WTC11 (cell line): ENCODE measurements at regions not wholly inside any gene's neighbourhood (a gene's known extent, or its start where the extent isn't known, plus 50 kb on each side); places are given as distances from the start of the nearest gene placed in this dataset.

ENCODE experiments used
- ATAC-seq: fragments of 200-7000 bp; cut with Tn5 transposase; 2 replicates; pipeline ENCODE4 v1.10.0; 2021; ENCODE audit warnings: mild to moderate bottlenecking, moderate library complexity
- CTCF ChIA-PET: fragments of 300-600 bp; sonication (Branson Sonifier 250); formaldehyde crosslinking; loops from one replicate; lab custom pipeline; 2021; ENCODE audit warnings: antibody characterized with exemption; lab: Charles Lee
- POLR2A ChIA-PET: fragments of 350-600 bp; sonication (Branson Sonifier 250); formaldehyde crosslinking; loops from one replicate; lab custom pipeline; 2021; ENCODE audit warnings: antibody characterized with exemption; lab: Charles Lee
- DNase-seq: peaks from one replicate; pipeline ENCODE4 v3.0.0; 2021; ENCODE audit warnings: low spot score
- H3K27ac Mint-ChIP-seq: 2 replicates; pipeline ENCODE4 v1.8.0; 2021; ENCODE audit warnings: mixed read lengths
- H3K27me3 Mint-ChIP-seq: 2 replicates; pipeline ENCODE4 v1.8.0; 2021; ENCODE audit warnings: low read depth, mild to moderate bottlenecking, moderate library complexity, mixed read lengths
- H3K36me3 Mint-ChIP-seq: 2 replicates; pipeline ENCODE4 v1.8.0; 2021; ENCODE audit warnings: mixed read lengths
- H3K4me1 Mint-ChIP-seq: 2 replicates; pipeline ENCODE4 v1.8.0; 2022; ENCODE audit warnings: mixed read lengths
- H3K4me3 Mint-ChIP-seq: 2 replicates; pipeline ENCODE4 v1.8.0; 2021; ENCODE audit warnings: mild to moderate bottlenecking, moderate library complexity, mixed read lengths
- H3K9me3 Mint-ChIP-seq: 2 replicates; pipeline ENCODE4 v1.8.0; 2021; ENCODE audit warnings: mixed read lengths
- ARID4B ChIP-seq: sonication (generic); formaldehyde crosslinking; IDR thresholded peaks from 2 replicates; pipeline ENCODE4 v1.8.0; 2023; ENCODE audit warnings: missing genetic modification reagents, mild to moderate bottlenecking, borderline replicate concordance
- CREM ChIP-seq: sonication (generic); formaldehyde crosslinking; IDR thresholded peaks from 2 replicates; pipeline ENCODE4 v1.8.1; 2022; ENCODE audit warnings: mild to moderate bottlenecking, missing genetic modification reagents, moderate library complexity
- E2F4 ChIP-seq: sonication (generic); formaldehyde crosslinking; IDR thresholded peaks from 2 replicates; pipeline ENCODE4 v1.8.1; 2022; ENCODE audit warnings: low read depth, mild to moderate bottlenecking, moderate library complexity, missing genetic modification reagents, borderline replicate concordance
- E2F5 ChIP-seq: sonication (generic); formaldehyde crosslinking; IDR thresholded peaks from 2 replicates; pipeline ENCODE4 v1.8.1; 2022; ENCODE audit warnings: mild to moderate bottlenecking, moderate library complexity, missing genetic modification reagents
- MAX ChIP-seq: sonication (generic); formaldehyde crosslinking; IDR thresholded peaks from 2 replicates; pipeline ENCODE4 v1.8.0; 2022; ENCODE audit warnings: mild to moderate bottlenecking, missing genetic modification reagents
- MLX ChIP-seq: sonication (generic); formaldehyde crosslinking; IDR thresholded peaks from 2 replicates; pipeline ENCODE4 v1.8.1; 2023; ENCODE audit warnings: mild to moderate bottlenecking, missing genetic modification reagents, moderate library complexity
- MXD4 ChIP-seq: fragments of 250-450 bp; sonication (Bioruptor Pico); IDR thresholded peaks from 2 replicates; pipeline ENCODE4 v1.8.0; 2021; ENCODE audit warnings: mild to moderate bottlenecking, moderate library complexity, borderline replicate concordance
- MYBL2 ChIP-seq: sonication (generic); formaldehyde crosslinking; IDR thresholded peaks from 2 replicates; pipeline ENCODE4 v1.8.1; 2023; ENCODE audit warnings: mild to moderate bottlenecking, moderate library complexity, missing genetic modification reagents
- NFATC4 ChIP-seq: fragments of 250-450 bp; sonication (Bioruptor Pico); IDR thresholded peaks from 2 replicates; pipeline ENCODE4 v1.9.0; 2021; ENCODE audit warnings: mild to moderate bottlenecking
- PRDM15 ChIP-seq: sonication (generic); formaldehyde crosslinking; IDR thresholded peaks from 2 replicates; pipeline ENCODE4 v1.8.0; 2022; ENCODE audit warnings: missing genetic modification reagents
- SP1 ChIP-seq: sonication (generic); formaldehyde crosslinking; conservative IDR thresholded peaks from 2 replicates; pipeline ENCODE4 v1.8.1; 2022; ENCODE audit warnings: missing genetic modification reagents
- TP53 ChIP-seq: sonication (generic); formaldehyde crosslinking; IDR thresholded peaks from 2 replicates; pipeline ENCODE4 v1.8.1; 2023; ENCODE audit warnings: mild to moderate bottlenecking, missing genetic modification reagents
- USF2 ChIP-seq: sonication (generic); formaldehyde crosslinking; IDR thresholded peaks from 2 replicates; pipeline ENCODE4 v1.8.1; 2023; ENCODE audit warnings: mild to moderate bottlenecking, missing genetic modification reagents, moderate library complexity
- ZBTB43 ChIP-seq: sonication (generic); formaldehyde crosslinking; IDR thresholded peaks from 2 replicates; pipeline ENCODE4 v1.8.1; 2023; ENCODE audit warnings: mild to moderate bottlenecking, missing genetic modification reagents
- ZNF219 ChIP-seq: sonication (generic); formaldehyde crosslinking; IDR thresholded peaks from 2 replicates; pipeline ENCODE4 v1.8.0; 2023; ENCODE audit warnings: missing genetic modification reagents, mild to moderate bottlenecking, borderline replicate concordance
- ZNF263 ChIP-seq: sonication (generic); formaldehyde crosslinking; IDR thresholded peaks from 2 replicates; pipeline ENCODE4 v1.8.1; 2022; ENCODE audit warnings: low read depth, mild to moderate bottlenecking, moderate library complexity, missing genetic modification reagents
- ZSCAN18 ChIP-seq: fragments of 250-450 bp; sonication (Bioruptor Pico); IDR thresholded peaks from 2 replicates; pipeline ENCODE4 v2.1.2; 2022; ENCODE audit warnings: mild to moderate bottlenecking, moderate library complexity

- TF ChIP-seq ZSCAN18 (no peak), MXD4 (CRISPR knock-in tag) (no peak), PRDM15 (CRISPR knock-in tag) (no peak), MYBL2 (CRISPR knock-in tag) (no peak), ARID4B (CRISPR knock-in tag) (no peak), E2F4 (CRISPR knock-in tag) (no peak), MLX (CRISPR knock-in tag) (no peak), USF2 (CRISPR knock-in tag) (no peak), MAX (no peak)
- TF ChIP-seq, all 79 proteins: peak for 0
Observed at GRCh38 chr5:74243634-74244033, 396.9 kb downstream of the ENC1 start (continued).

- Mint-ChIP-seq H3K4me3 (no peak overlapping the region), H3K36me3 (no peaks in the 10 kb centered on the region), H3K4me1 (peaks cover 16% of the 10 kb centered on the region), H3K27ac (no peak overlapping the region), H3K27me3 (no peaks in the 10 kb centered on the region; the same call in 1 of the 2 replicates), H3K9me3 (no peaks in the 10 kb centered on the region)
- ATAC-seq (no peak), DNase-seq (no peak)
- TF ChIP-seq CREM (CRISPR knock-in tag) = no peak
- no peak for TF ChIP-seq TP53
- TF ChIP-seq NFATC4 (CRISPR knock-in tag) = no peak
- TF ChIP-seq ZNF263 (CRISPR knock-in tag) = no peak
- TF ChIP-seq ZBTB43 (CRISPR knock-in tag) = no peak
- TF ChIP-seq SP1 (CRISPR knock-in tag) = no peak
- TF ChIP-seq E2F5 (CRISPR knock-in tag) = no peak
- TF ChIP-seq ZNF219 (CRISPR knock-in tag) = no peak
- ChIA-PET CTCF (no interaction called here), POLR2A (no interaction called here)
Observed at GRCh38 chr5:74242516-74242915, 398.0 kb downstream of the ENC1 start.
